SK-N-SH (cell line): ENCODE measurements at regions not wholly inside any gene's neighbourhood (a gene's known extent, or its start where the extent isn't known, plus 50 kb on each side); places are given as distances from the start of the nearest gene placed in this dataset.

Experiments
- CTCF ChIA-PET: fragments of 300-600, 350-600 bp; formaldehyde crosslinking; extraction: SDS; loops from one replicate; lab custom pipeline; 2021; lab: Yijun Ruan, JAX
- POLR2A ChIA-PET: fragments of 350-600 bp; sonication (Branson Sonifier 250); formaldehyde crosslinking; extraction: SDS; loops from one replicate; lab custom pipeline; 2020; ENCODE audit warnings: antibody characterized with exemption, inconsistent platforms; lab: Yijun Ruan, JAX
- DNase-seq: peaks from one replicate; pipeline ENCODE4 v3.0.0; 2012
- H2AFZ ChIP-seq: fragments of 200-600 bp; sonication (generic); 2 replicates; pipeline ENCODE4 v1.8.1; 2016; ENCODE audit warnings: antibody characterized with exemption, mild to moderate bottlenecking, low read depth
- H3F3A ChIP-seq: fragments of 200-600 bp; sonication (generic); replicated peaks from 2 replicates; pipeline ENCODE3; 2016; ENCODE audit warnings: antibody characterized with exemption, mild to moderate bottlenecking; ENCODE audit not compliant: insufficient read depth
- H3K27ac ChIP-seq, 2 experiments: fragments of 200-500 bp in 1 of 2; fragments of 200-600 bp in 1 of 2; sonication (Bioruptor generic) in 1 of 2; sonication (generic), shearing (Covaris generic) in 1 of 2; 2 replicates each; pipeline versions ENCODE4 v1.5.1 to v1.6.1; 2014 to 2016; ENCODE audit warnings: low read depth in 2 of 2, inconsistent platforms in 1 of 2, low read length in 1 of 2, mild to moderate bottlenecking in 1 of 2, mixed read lengths in 1 of 2
- H3K27me3 ChIP-seq: fragments of 200-600 bp; sonication (generic), shearing (Covaris generic); 2 replicates; pipeline ENCODE4 v1.6.1; 2016; ENCODE audit warnings: mixed run types; ENCODE audit not compliant: insufficient read depth
- H3K36me3 ChIP-seq, 2 experiments: fragments of 200-500 bp in 1 of 2; fragments of 200-600 bp in 1 of 2; sonication (Bioruptor generic) in 1 of 2; sonication (generic) in 1 of 2; replicated peaks in 1 of 2; 2 replicates each; pipeline versions ENCODE3 to v1.5.1; 2014 to 2016; ENCODE audit warnings: low read length in 1 of 2, mild to moderate bottlenecking in 1 of 2; ENCODE audit not compliant: insufficient read depth in 2 of 2, control insufficient read depth in 1 of 2
- H3K4me1 ChIP-seq, 2 experiments: fragments of 200-500 bp in 1 of 2; fragments of 200-600 bp in 1 of 2; sonication (Bioruptor generic) in 1 of 2; sonication (generic), shearing (Covaris generic) in 1 of 2; 2 replicates each; pipeline versions ENCODE4 v1.5.1 to v1.6.1; 2014 to 2016; ENCODE audit warnings: low read depth in 1 of 2, low read length in 1 of 2, mixed run types in 1 of 2; ENCODE audit not compliant: insufficient read depth in 2 of 2, control insufficient read depth in 1 of 2
- H3K4me2 ChIP-seq: fragments of 200-600 bp; sonication (generic), shearing (Covaris generic); 2 replicates; pipeline ENCODE4 v1.6.1; 2017; ENCODE audit warnings: mixed run types
- H3K4me3 ChIP-seq, 2 experiments: fragments of 200-500 bp in 1 of 2; fragments of 200-600 bp in 1 of 2; sonication (Bioruptor generic) in 1 of 2; sonication (generic), shearing (Covaris generic) in 1 of 2; 2 replicates each; pipeline versions ENCODE4 v1.5.1 to v1.8.1; 2014 to 2016; ENCODE audit warnings: low read depth in 2 of 2, inconsistent platforms in 1 of 2, low read length in 1 of 2, mild to moderate bottlenecking in 1 of 2, mixed read lengths in 1 of 2, moderate library complexity in 1 of 2
- H3K79me2 ChIP-seq: fragments of 200-600 bp; sonication (generic); 2 replicates; pipeline ENCODE4 v1.8.1; 2017; ENCODE audit warnings: mild to moderate bottlenecking; ENCODE audit not compliant: insufficient read depth
- H3K9ac ChIP-seq: fragments of 200-600 bp; sonication (generic); 2 replicates; pipeline ENCODE4 v1.6.1; 2017; ENCODE audit warnings: mixed run types
- H3K9me2 ChIP-seq: fragments of 200-600 bp; sonication (generic); 2 replicates; pipeline ENCODE4 v1.6.1; 2017; ENCODE audit warnings: mixed run types
- H3K9me3 ChIP-seq: fragments of 200-600 bp; sonication (generic); 2 replicates; pipeline ENCODE4 v1.6.1; 2017; ENCODE audit warnings: mixed run types, mild to moderate bottlenecking, moderate library complexity
- H4K20me1 ChIP-seq: fragments of 200-600 bp; sonication (generic); 2 replicates; pipeline ENCODE4 v1.6.1; 2017; ENCODE audit warnings: mild to moderate bottlenecking, mixed run types; ENCODE audit not compliant: insufficient read depth
- CHD2 ChIP-seq: fragments of 150-350 bp; IDR thresholded peaks from 2 replicates; pipeline ENCODE4 v1.6.1; 2018; ENCODE audit warnings: low read length; ENCODE audit not compliant: partially characterized antibody
- CTCF ChIP-seq: fragments of 200-600 bp; sonication (generic); IDR thresholded peaks from 2 replicates; pipeline ENCODE4 v1.6.1; 2017; ENCODE audit warnings: antibody characterized with exemption, mild to moderate bottlenecking, moderate library complexity
- EZH2phosphoT487 ChIP-seq: fragments of 200-600 bp; sonication (generic); IDR thresholded peaks from 2 replicates; pipeline ENCODE4 v1.6.1; 2017; ENCODE audit warnings: low read depth, mixed run types, mild to moderate bottlenecking, antibody characterized with exemption, moderate library complexity, borderline replicate concordance
- FOSL2 ChIP-seq: IDR thresholded peaks from 2 replicates; pipeline ENCODE4 v1.4.0; 2012; ENCODE audit warnings: low read depth, mild to moderate bottlenecking, moderate library complexity, borderline replicate concordance
- FOXM1 ChIP-seq: IDR thresholded peaks from 2 replicates; pipeline ENCODE4 v1.4.0; 2012; ENCODE audit warnings: low read depth, mild to moderate bottlenecking
- GATA2 ChIP-seq: sonication (generic); formaldehyde crosslinking; IDR thresholded peaks from 2 replicates; pipeline ENCODE4 v1.5.0; 2020; ENCODE audit warnings: mild to moderate bottlenecking, missing genetic modification reagents
- IRF3 ChIP-seq: fragments of 150-350 bp; IDR thresholded peaks from 2 replicates; pipeline ENCODE4 v1.6.1; 2016; ENCODE audit warnings: mild to moderate bottlenecking, low read depth, low read length
- JUND ChIP-seq: IDR thresholded peaks from 2 replicates; pipeline ENCODE4 v1.4.0; 2012
- MXI1 ChIP-seq: IDR thresholded peaks from 2 replicates; pipeline ENCODE4 v1.6.1; 2012; ENCODE audit warnings: mild to moderate bottlenecking, low read depth, low read length, improper control_type of control experiment
- NRF1 ChIP-seq: IDR thresholded peaks from 2 replicates; pipeline ENCODE4 v1.6.1; 2012; ENCODE audit warnings: low read depth, mild to moderate bottlenecking, low read length
- PBX3 ChIP-seq: IDR thresholded peaks from 2 replicates; pipeline ENCODE4; 2012
- RCOR1 ChIP-seq: fragments of 150-350 bp; IDR thresholded peaks from 2 replicates; pipeline ENCODE4 v1.6.1; 2017; ENCODE audit warnings: antibody characterized with exemption, low read length
- RFX5 ChIP-seq: IDR thresholded peaks from 2 replicates; pipeline ENCODE4 v1.6.1; 2012; ENCODE audit warnings: mild to moderate bottlenecking, improper control_type of control experiment, low read length
- SIN3A ChIP-seq: IDR thresholded peaks from 2 replicates; pipeline ENCODE4 v1.6.1; 2012; ENCODE audit warnings: low read depth, mild to moderate bottlenecking, low read length, moderate library complexity, borderline replicate concordance
- TAF1 ChIP-seq: IDR thresholded peaks from 2 replicates; pipeline ENCODE4 v1.6.1; 2012; ENCODE audit warnings: low read depth, mild to moderate bottlenecking, low read length, moderate library complexity, borderline replicate concordance
- TEAD4 ChIP-seq: IDR thresholded peaks from 2 replicates; pipeline ENCODE4 v1.4.0; 2012; ENCODE audit warnings: mild to moderate bottlenecking, borderline replicate concordance; ENCODE audit not compliant: insufficient read depth
- USF2 ChIP-seq: fragments of 150-350 bp; IDR thresholded peaks from 2 replicates; pipeline ENCODE4 v1.6.1; 2017; ENCODE audit warnings: antibody characterized with exemption, low read length, low read depth, borderline replicate concordance
- YY1 ChIP-seq: IDR thresholded peaks from 2 replicates; pipeline ENCODE4 v1.4.0; 2012; ENCODE audit warnings: low read depth, mild to moderate bottlenecking
- WGBS: methylation state at CpG from one replicate; pipeline ENCODE4 v1.1.6; 2017; ENCODE audit warnings: low lambda C conversion rate; 5-methylcytosine and 5-hydroxymethylcytosine counted together

GRCh38 chrX:110983024-110983423, 113.0 kb upstream of the PAK3 start:
- no peak overlapping the region for H3K4me3 ChIP-seq
- H3K36me3 ChIP-seq, result no peaks in the 10 kb centered on the region
- H3F3A ChIP-seq, result no peaks in the 10 kb centered on the region
- 11% methylated on average over 2 of the region's 2 CpGs for WGBS
- no peak for DNase-seq
- no peak overlapping the region for H3K9ac ChIP-seq
- no peaks in the 10 kb centered on the region for H3K4me1 ChIP-seq
- no peak overlapping the region for H2AFZ ChIP-seq
- POLR2A ChIA-PET, result no interaction called here
- no peaks in the 10 kb centered on the region for H3K9me2 ChIP-seq
- TF ChIP-seq SIN3A (no peak), GATA2 (CRISPR knock-in tag) (no peak), USF2 (no peak), PBX3 (no peak), JUND (no peak)
- TF ChIP-seq, all 33 proteins: peak for 0
- H3K9me3 ChIP-seq, result no peaks in the 10 kb centered on the region
- no peaks in the 10 kb centered on the region for H3K79me2 ChIP-seq
- no peaks in the 10 kb centered on the region for H4K20me1 ChIP-seq
- CTCF ChIA-PET, result interaction anchor here (1.0 to 1.3 kb wide), 2 partner anchors 10 kb away, joined by 3 to 4 read pairs; no protein-coding TSS in a partner anchor
- H3K4me2 ChIP-seq, result no peak overlapping the region
- H3K27ac ChIP-seq, result no peak overlapping the region
- H3K27me3 ChIP-seq, result no peaks in the 10 kb centered on the region; the same call in 1 of the 2 replicates

- no peaks in the 10 kb centered on the region for H3F3A ChIP-seq
- H3K27me3 ChIP-seq, result no peaks in the 10 kb centered on the region
- no peaks in the 10 kb centered on the region for H3K79me2 ChIP-seq
- H3K9me2 ChIP-seq, result no peaks in the 10 kb centered on the region
- WGBS, result 7% methylated on average over 1 of the region's 1 CpG
- peaks cover 0 to 10% of the 10 kb centered on the region in 2 experiments; a peak in 1 of 4 replicates for H3K4me1 ChIP-seq
- H3K36me3 ChIP-seq, result no peaks in the 10 kb centered on the region
- no peaks in the 10 kb centered on the region for H3K9me3 ChIP-seq
- H3K9ac ChIP-seq, result no peak overlapping the region
- no peak overlapping the region for H3K4me3 ChIP-seq
- no peaks in the 10 kb centered on the region for H4K20me1 ChIP-seq
- TF ChIP-seq RFX5, result no peak
- TF ChIP-seq SIN3A, result no peak
- no peak overlapping the region for H3K27ac ChIP-seq
- no peak for DNase-seq
- no peak overlapping the region for H3K4me2 ChIP-seq
- ChIA-PET CTCF (interaction anchor here (0.7 to 1.2 kb wide), 2 partner anchors 100 to 133 kb away, joined by 3 to 4 read pairs; no protein-coding TSS in a partner anchor), POLR2A (no interaction called here)
- no peak overlapping the region for H2AFZ ChIP-seq
Measured at GRCh38 chrX:110966839-110967238, 129.2 kb upstream of the PAK3 start.

GRCh38 chrX:110966091-110966454, 129.9 kb upstream of the PAK3 start:
- ChIA-PET CTCF (no interaction called here), POLR2A (no interaction called here)
- Histone ChIP-seq H3K79me2 (no peaks in the 10 kb centered on the region), H3K27me3 (no peaks in the 10 kb centered on the region), H3K4me2 (no peak overlapping the region), H3K36me3 (no peaks in the 10 kb centered on the region), H3K4me1 (peaks cover 0 to 10% of the 10 kb centered on the region in 2 experiments; a peak in 1 of 4 replicates), H3K4me3 (no peak overlapping the region), H2AFZ (no peak overlapping the region), H3K9me2 (no peaks in the 10 kb centered on the region), H3F3A (no peaks in the 10 kb centered on the region), H3K9ac (no peak overlapping the region), H4K20me1 (no peaks in the 10 kb centered on the region), H3K9me3 (no peaks in the 10 kb centered on the region), H3K27ac (no peak overlapping the region)
- WGBS, result 30% methylated on average over 1 of the region's 1 CpG
- no peak for DNase-seq
- no peak for TF ChIP-seq FOXM1
- TF ChIP-seq RCOR1, result no peak
- no peak for TF ChIP-seq YY1
- no peak for TF ChIP-seq IRF3
- no peak for TF ChIP-seq MXI1
- TF ChIP-seq FOSL2, result no peak
- TF ChIP-seq TAF1, result no peak
- TF ChIP-seq CHD2, result no peak
- no peak for TF ChIP-seq TEAD4
- TF ChIP-seq CTCF, result no peak
- TF ChIP-seq NRF1, result no peak
- no peak for TF ChIP-seq JUND
- TF ChIP-seq EZH2phosphoT487, result no peak
